ENCODE measurements at regions not wholly inside any gene's neighbourhood (a gene's known extent, or its start where the extent isn't known, plus 50 kb on each side); places are given as distances from the start of the nearest gene placed in this dataset.

- Histone ChIP-seq H3K27ac (ENCODE audit: low read depth, low read length) (no peak overlapping the region), H3K9me3 (ENCODE audit: low read length) (no peaks in the 10 kb centered on the region), H3K4me3 (ENCODE audit: low read length) (no peak overlapping the region), H3K36me3 (ENCODE audit: insufficient read depth, low read length) (no peaks in the 10 kb centered on the region), H3K27me3 (ENCODE audit: insufficient read depth, low read length, poor library complexity, severe bottlenecking) (no peaks in the 10 kb centered on the region), H3K4me1 (ENCODE audit: insufficient read depth, low read length) (no peaks in the 10 kb centered on the region)
- Mint-ChIP-seq H3K27me3 (peaks cover 0 to 2% of the 10 kb centered on the region in 2 donors), H3K36me3 (no peaks in the 10 kb centered on the region), H3K4me3 (no peak overlapping the region), H3K27ac (no peak overlapping the region), H3K4me1 (peaks cover 0 to 13% (median 0%) of the 10 kb centered on the region in 3 donors), H3K9me3 (peaks cover 2 to 7% (median 4%) of the 10 kb centered on the region in 5 donors)
- DNase-seq: no peak
- POLR2A ChIA-PET: no interaction called here
- CTCF ChIA-PET: no interaction called here
Observed at GRCh38 chr6:133704371-133704770, 184.5 kb upstream of the TCF21 start.

GRCh38 chr6:133705066-133705465 is 183.8 kb upstream of the TCF21 start:
- Mint-ChIP-seq H3K4me3 (no peak overlapping the region), H3K36me3 (no peaks in the 10 kb centered on the region), H3K4me1 (peaks cover 0 to 13% (median 0%) of the 10 kb centered on the region in 3 donors), H3K27me3 (peaks cover 0 to 2% of the 10 kb centered on the region in 2 donors), H3K27ac (no peak overlapping the region), H3K9me3 (peaks cover 2 to 7% (median 3%) of the 10 kb centered on the region in 5 donors)
- Histone ChIP-seq H3K27me3 (ENCODE audit: insufficient read depth, low read length, poor library complexity, severe bottlenecking) (no peaks in the 10 kb centered on the region), H3K4me1 (ENCODE audit: insufficient read depth, low read length) (no peaks in the 10 kb centered on the region), H3K4me3 (ENCODE audit: low read length) (no peak overlapping the region), H3K36me3 (ENCODE audit: insufficient read depth, low read length) (no peaks in the 10 kb centered on the region), H3K27ac (ENCODE audit: low read depth, low read length) (no peak overlapping the region), H3K9me3 (ENCODE audit: low read length) (no peaks in the 10 kb centered on the region)
- DNase-seq: no peak
- ChIA-PET CTCF (no interaction called here), POLR2A (no interaction called here)

- ChIA-PET CTCF (no interaction called here), POLR2A (no interaction called here)
- peaks cover 0 to 7% (median 1%) of the 10 kb centered on the region in 5 donors for H3K9me3 Mint-ChIP-seq
Observed at GRCh38 chr6:133705731-133706130, 183.2 kb upstream of the TCF21 start.

GRCh38 chr6:133707456-133707855 is 181.5 kb upstream of the TCF21 start:
- H3K4me1 Mint-ChIP-seq: peaks cover 0 to 6% (median 0%) of the 10 kb centered on the region in 3 donors
- H3K27ac Mint-ChIP-seq: no peak overlapping the region
- H3K4me3 ChIP-seq (ENCODE audit: low read length): no peak overlapping the region
- ChIA-PET POLR2A (no interaction called here), CTCF (no interaction called here)
- H3K4me1 ChIP-seq (ENCODE audit: insufficient read depth, low read length): no peaks in the 10 kb centered on the region
- no peaks in the 10 kb centered on the region for H3K36me3 Mint-ChIP-seq
- H3K4me3 Mint-ChIP-seq: no peak overlapping the region
- H3K27me3 Mint-ChIP-seq: peaks cover 0 to 2% of the 10 kb centered on the region in 2 donors
- H3K36me3 ChIP-seq (ENCODE audit: insufficient read depth, low read length): no peaks in the 10 kb centered on the region
- no peaks in the 10 kb centered on the region for H3K9me3 ChIP-seq (ENCODE audit: low read length)
- no peak overlapping the region for H3K27ac ChIP-seq (ENCODE audit: low read depth, low read length)
- H3K27me3 ChIP-seq (ENCODE audit: insufficient read depth, low read length, poor library complexity, severe bottlenecking): no peaks in the 10 kb centered on the region
- H3K9me3 Mint-ChIP-seq: peaks cover 0 to 7% (median 0%) of the 10 kb centered on the region in 5 donors
- no peak for DNase-seq

More at GRCh38 chr6:133705731-133706130, 183.2 kb upstream of the TCF21 start:
- H3K4me3 Mint-ChIP-seq: no peak overlapping the region
- H3K36me3 Mint-ChIP-seq: no peaks in the 10 kb centered on the region
- H3K27ac ChIP-seq (ENCODE audit: low read depth, low read length): no peak overlapping the region
- no peaks in the 10 kb centered on the region for H3K4me1 ChIP-seq (ENCODE audit: insufficient read depth, low read length)
- DNase-seq: no peak
- H3K36me3 ChIP-seq (ENCODE audit: insufficient read depth, low read length): no peaks in the 10 kb centered on the region
- no peak overlapping the region for H3K27ac Mint-ChIP-seq
- no peaks in the 10 kb centered on the region for H3K27me3 ChIP-seq (ENCODE audit: insufficient read depth, low read length, poor library complexity, severe bottlenecking)
- H3K4me1 Mint-ChIP-seq: peaks cover 0 to 13% (median 0%) of the 10 kb centered on the region in 3 donors
- no peaks in the 10 kb centered on the region for H3K9me3 ChIP-seq (ENCODE audit: low read length)
- H3K4me3 ChIP-seq (ENCODE audit: low read length): no peak overlapping the region
- peaks cover 0 to 2% of the 10 kb centered on the region in 2 donors for H3K27me3 Mint-ChIP-seq

- Histone ChIP-seq H3K27ac (ENCODE audit: low read depth, low read length) (no peak overlapping the region), H3K36me3 (ENCODE audit: insufficient read depth, low read length) (no peaks in the 10 kb centered on the region), H3K4me1 (ENCODE audit: insufficient read depth, low read length) (no peaks in the 10 kb centered on the region), H3K4me3 (ENCODE audit: low read length) (no peak overlapping the region), H3K27me3 (ENCODE audit: insufficient read depth, low read length, poor library complexity, severe bottlenecking) (no peaks in the 10 kb centered on the region), H3K9me3 (ENCODE audit: low read length) (no peaks in the 10 kb centered on the region)
- DNase-seq: no peak
- Mint-ChIP-seq H3K4me3 (no peak overlapping the region), H3K4me1 (peaks cover 0 to 10% (median 0%) of the 10 kb centered on the region in 3 donors), H3K36me3 (no peaks in the 10 kb centered on the region), H3K9me3 (peaks cover 0 to 8% (median 0%) of the 10 kb centered on the region in 5 donors), H3K27me3 (peaks cover 0 to 4% of the 10 kb centered on the region in 2 donors), H3K27ac (no peak overlapping the region)
- ChIA-PET POLR2A (no interaction called here), CTCF (no interaction called here)
Observed at GRCh38 chr6:133710826-133711225, 178.1 kb upstream of the TCF21 start.

GRCh38 chr6:133715270-133715669 is 173.6 kb upstream of the TCF21 start:
- Histone ChIP-seq H3K4me3 (ENCODE audit: low read length) (no peak overlapping the region), H3K9me3 (ENCODE audit: low read length) (no peaks in the 10 kb centered on the region), H3K4me1 (ENCODE audit: insufficient read depth, low read length) (no peaks in the 10 kb centered on the region), H3K36me3 (ENCODE audit: insufficient read depth, low read length) (no peaks in the 10 kb centered on the region), H3K27ac (ENCODE audit: low read depth, low read length) (no peak overlapping the region), H3K27me3 (ENCODE audit: insufficient read depth, low read length, poor library complexity, severe bottlenecking) (no peaks in the 10 kb centered on the region)
- ChIA-PET CTCF (no interaction called here), POLR2A (no interaction called here)
- H3K27me3 Mint-ChIP-seq: peaks cover 1 to 4% of the 10 kb centered on the region in 2 donors
- H3K4me3 Mint-ChIP-seq: no peak overlapping the region
- H3K4me1 Mint-ChIP-seq: peaks cover 0 to 4% (median 0%) of the 10 kb centered on the region in 3 donors
- H3K36me3 Mint-ChIP-seq: no peaks in the 10 kb centered on the region
- DNase-seq: no peak
- peaks cover 0 to 5% (median under 1%) of the 10 kb centered on the region in 5 donors for H3K9me3 Mint-ChIP-seq
- no peak overlapping the region for H3K27ac Mint-ChIP-seq

- peaks cover 2 to 8% (median 4%) of the 10 kb centered on the region in 5 donors for H3K9me3 Mint-ChIP-seq
- H3K36me3 Mint-ChIP-seq: no peaks in the 10 kb centered on the region
- no peak overlapping the region for H3K27ac Mint-ChIP-seq
- H3K27me3 Mint-ChIP-seq: peaks cover 0 to 1% of the 10 kb centered on the region in 2 donors
- Histone ChIP-seq H3K27ac (ENCODE audit: low read depth, low read length) (no peak overlapping the region), H3K4me1 (ENCODE audit: insufficient read depth, low read length) (no peaks in the 10 kb centered on the region), H3K9me3 (ENCODE audit: low read length) (no peaks in the 10 kb centered on the region), H3K27me3 (ENCODE audit: insufficient read depth, low read length, poor library complexity, severe bottlenecking) (no peaks in the 10 kb centered on the region), H3K36me3 (ENCODE audit: insufficient read depth, low read length) (no peaks in the 10 kb centered on the region), H3K4me3 (ENCODE audit: low read length) (no peak overlapping the region)
- no peak overlapping the region for H3K4me3 Mint-ChIP-seq
- DNase-seq: no peak
- ChIA-PET POLR2A (no interaction called here), CTCF (no interaction called here)
- no peaks in the 10 kb centered on the region for H3K4me1 Mint-ChIP-seq
Observed at GRCh38 chr6:133724726-133725125, 164.2 kb upstream of the TCF21 start.

- ChIA-PET POLR2A (no interaction called here), CTCF (no interaction called here)
- Mint-ChIP-seq H3K9me3 (peaks cover 0 to 8% (median 4%) of the 10 kb centered on the region in 5 donors), H3K4me1 (no peaks in the 10 kb centered on the region), H3K27me3 (no peaks in the 10 kb centered on the region), H3K27ac (no peak overlapping the region), H3K4me3 (no peak overlapping the region), H3K36me3 (no peaks in the 10 kb centered on the region)
- Histone ChIP-seq H3K4me3 (ENCODE audit: low read length) (no peak overlapping the region), H3K27me3 (ENCODE audit: insufficient read depth, low read length, poor library complexity, severe bottlenecking) (no peaks in the 10 kb centered on the region), H3K27ac (ENCODE audit: low read depth, low read length) (no peak overlapping the region), H3K4me1 (ENCODE audit: insufficient read depth, low read length) (no peaks in the 10 kb centered on the region), H3K36me3 (ENCODE audit: insufficient read depth, low read length) (no peaks in the 10 kb centered on the region), H3K9me3 (ENCODE audit: low read length) (no peaks in the 10 kb centered on the region)
- DNase-seq: no peak
Observed at GRCh38 chr6:133726188-133726587, 162.7 kb upstream of the TCF21 start.

GRCh38 chr6:133730881-133731280 is 158.0 kb upstream of the TCF21 start:
- H3K4me3 ChIP-seq (ENCODE audit: low read length): no peak overlapping the region
- H3K4me1 ChIP-seq (ENCODE audit: insufficient read depth, low read length): no peaks in the 10 kb centered on the region
- no peak overlapping the region for H3K27ac ChIP-seq (ENCODE audit: low read depth, low read length)
- no peak for DNase-seq
- H3K9me3 Mint-ChIP-seq: peaks cover 0 to 9% (median 5%) of the 10 kb centered on the region in 5 donors
- H3K36me3 Mint-ChIP-seq: no peaks in the 10 kb centered on the region
- H3K4me3 Mint-ChIP-seq: no peak overlapping the region
- H3K27me3 Mint-ChIP-seq: no peaks in the 10 kb centered on the region
- H3K27ac Mint-ChIP-seq: no peak overlapping the region
- no peaks in the 10 kb centered on the region for H3K27me3 ChIP-seq (ENCODE audit: insufficient read depth, low read length, poor library complexity, severe bottlenecking)
- no peaks in the 10 kb centered on the region for H3K9me3 ChIP-seq (ENCODE audit: low read length)
- H3K4me1 Mint-ChIP-seq: no peaks in the 10 kb centered on the region
- H3K36me3 ChIP-seq (ENCODE audit: insufficient read depth, low read length): no peaks in the 10 kb centered on the region
- CTCF ChIA-PET: interaction anchor here (1.1 kb wide), 1 partner anchor 42 kb away, joined by 3 read pairs; no protein-coding TSS in a partner anchor
- POLR2A ChIA-PET: no interaction called here
